Astrocyte (in vitro differentiated cells and primary cell): ENCODE measurements at regions not wholly inside any gene's neighbourhood (a gene's known extent, or its start where the extent isn't known, plus 50 kb on each side); places are given as distances from the start of the nearest gene placed in this dataset.

ENCODE experiments used
- DNase-seq: peaks from one replicate; pipeline ENCODE4 v3.0.0-alpha.2; 2010; ENCODE audit warnings: low read depth
- FAIRE-seq: peaks from 2 replicates; lab custom pipeline; 2011; peaks lifted over from hg19 to GRCh38; lab: Jason Lieb, UNC
- H2AFZ ChIP-seq: 2 replicates; pipeline ENCODE4 v1.6.0; 2012; ENCODE audit warnings: low read depth, low read length, inconsistent platforms
- H3K27ac ChIP-seq: 2 replicates; pipeline ENCODE4 v1.5.1; 2011; ENCODE audit warnings: low read depth, low read length, inconsistent platforms
- H3K27me3 ChIP-seq: 2 replicates; pipeline ENCODE4 v1.6.0; 2011; ENCODE audit warnings: low read length, inconsistent platforms; ENCODE audit not compliant: insufficient read depth
- H3K36me3 ChIP-seq: 2 replicates; pipeline ENCODE4 v1.5.1; 2011; ENCODE audit warnings: low read length, inconsistent platforms; ENCODE audit not compliant: insufficient read depth
- H3K4me1 ChIP-seq: 2 replicates; pipeline ENCODE4 v1.5.1; 2011; ENCODE audit warnings: low read length, inconsistent platforms; ENCODE audit not compliant: insufficient read depth
- H3K4me2 ChIP-seq: 2 replicates; pipeline ENCODE4 v1.6.0; 2012; ENCODE audit warnings: low read length, inconsistent platforms
- H3K4me3 ChIP-seq: 2 replicates; pipeline ENCODE4 v1.5.1; 2011; ENCODE audit warnings: low read depth, mild to moderate bottlenecking, low read length, inconsistent platforms; ENCODE audit not compliant: insufficient read depth
- H3K79me2 ChIP-seq: 2 replicates; pipeline ENCODE4 v1.6.0; 2012; ENCODE audit warnings: mild to moderate bottlenecking, low read length, inconsistent platforms; ENCODE audit not compliant: insufficient read depth
- H3K9ac ChIP-seq: 2 replicates; pipeline ENCODE4 v1.6.0; 2012; ENCODE audit warnings: mild to moderate bottlenecking, low read length, inconsistent platforms
- H3K9me3 ChIP-seq: 2 replicates; pipeline ENCODE4 v1.5.1; 2012; ENCODE audit warnings: low read depth, mild to moderate bottlenecking, low read length, inconsistent platforms; ENCODE audit not compliant: insufficient read depth
- H4K20me1 ChIP-seq: 2 replicates; pipeline ENCODE4 v1.6.0; 2012; ENCODE audit warnings: low read length, inconsistent platforms; ENCODE audit not compliant: insufficient read depth
- H3K27ac Mint-ChIP-seq: one replicate; pipeline ENCODE4 v1.8.0; 2021; ENCODE audit warnings: mild to moderate bottlenecking, mixed read lengths; ENCODE audit not compliant: unreplicated experiment
- H3K27me3 Mint-ChIP-seq: one replicate; pipeline ENCODE4 v1.8.0; 2021; ENCODE audit warnings: low read depth, mixed read lengths; ENCODE audit not compliant: unreplicated experiment
- H3K36me3 Mint-ChIP-seq: one replicate; pipeline ENCODE4 v1.8.0; 2021; ENCODE audit warnings: low read depth, mixed read lengths; ENCODE audit not compliant: unreplicated experiment
- H3K4me1 Mint-ChIP-seq: one replicate; pipeline ENCODE4 v1.8.0; 2021; ENCODE audit warnings: low read depth, mixed read lengths; ENCODE audit not compliant: unreplicated experiment
- H3K4me3 Mint-ChIP-seq: one replicate; pipeline ENCODE4 v1.8.0; 2021; ENCODE audit warnings: mild to moderate bottlenecking, moderate library complexity, mixed read lengths; ENCODE audit not compliant: unreplicated experiment
- H3K9me3 Mint-ChIP-seq: one replicate; pipeline ENCODE4 v1.8.0; 2021; ENCODE audit warnings: mild to moderate bottlenecking, mixed read lengths; ENCODE audit not compliant: unreplicated experiment
- EZH2 ChIP-seq: IDR thresholded peaks from 2 replicates; pipeline ENCODE4 v1.6.1; 2012; ENCODE audit warnings: mild to moderate bottlenecking, low read length, inconsistent platforms; ENCODE audit not compliant: insufficient read depth
- TF ChIP-seq, protein P1 (sequence below): IDR thresholded peaks from 2 replicates; pipeline ENCODE4 v1.5.1; 2011; ENCODE audit warnings: low read depth, mild to moderate bottlenecking, inconsistent platforms, low read length, moderate library complexity; ENCODE audit not compliant: insufficient read depth

DNA sequence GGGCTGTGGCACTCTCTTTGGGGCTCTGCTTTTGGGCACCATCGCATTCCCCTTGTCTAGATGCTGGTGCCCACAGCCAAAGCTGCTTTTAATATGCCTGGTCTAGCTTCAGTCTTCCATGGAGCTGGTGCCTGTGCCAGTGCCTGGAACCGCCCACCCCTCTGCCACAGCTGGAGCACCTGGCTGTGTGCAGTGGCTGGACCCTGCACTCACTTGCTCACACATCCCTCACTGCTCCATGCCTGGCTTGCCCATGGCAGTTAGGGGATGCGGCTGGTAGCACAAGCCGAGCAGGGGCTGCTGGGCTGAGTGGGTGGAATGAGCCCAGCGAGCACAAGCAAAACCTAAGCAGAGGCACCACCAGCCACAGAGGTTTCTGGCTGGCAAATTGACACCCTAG lies 1145.9 kb upstream of the LRRTM3 start:
- Mint-ChIP-seq H3K36me3 (no peaks in the 10 kb centered on the region), H3K9me3 (no peaks in the 10 kb centered on the region), H3K4me1 (no peaks in the 10 kb centered on the region), H3K27me3 (no peaks in the 10 kb centered on the region), H3K4me3 (no peak overlapping the region), H3K27ac (no peak overlapping the region)
- Histone ChIP-seq H3K36me3 (no peaks in the 10 kb centered on the region), H3K27me3 (no peaks in the 10 kb centered on the region), H4K20me1 (no peaks in the 10 kb centered on the region), H2AFZ (no peak overlapping the region), H3K9ac (no peak overlapping the region), H3K4me3 (no peak overlapping the region), H3K4me2 (no peak overlapping the region), H3K27ac (no peak overlapping the region), H3K9me3 (no peaks in the 10 kb centered on the region), H3K79me2 (no peaks in the 10 kb centered on the region), H3K4me1 (no peaks in the 10 kb centered on the region)
- DNase-seq (no peak), FAIRE-seq (no peak)
- TF ChIP-seq, protein P1, sequence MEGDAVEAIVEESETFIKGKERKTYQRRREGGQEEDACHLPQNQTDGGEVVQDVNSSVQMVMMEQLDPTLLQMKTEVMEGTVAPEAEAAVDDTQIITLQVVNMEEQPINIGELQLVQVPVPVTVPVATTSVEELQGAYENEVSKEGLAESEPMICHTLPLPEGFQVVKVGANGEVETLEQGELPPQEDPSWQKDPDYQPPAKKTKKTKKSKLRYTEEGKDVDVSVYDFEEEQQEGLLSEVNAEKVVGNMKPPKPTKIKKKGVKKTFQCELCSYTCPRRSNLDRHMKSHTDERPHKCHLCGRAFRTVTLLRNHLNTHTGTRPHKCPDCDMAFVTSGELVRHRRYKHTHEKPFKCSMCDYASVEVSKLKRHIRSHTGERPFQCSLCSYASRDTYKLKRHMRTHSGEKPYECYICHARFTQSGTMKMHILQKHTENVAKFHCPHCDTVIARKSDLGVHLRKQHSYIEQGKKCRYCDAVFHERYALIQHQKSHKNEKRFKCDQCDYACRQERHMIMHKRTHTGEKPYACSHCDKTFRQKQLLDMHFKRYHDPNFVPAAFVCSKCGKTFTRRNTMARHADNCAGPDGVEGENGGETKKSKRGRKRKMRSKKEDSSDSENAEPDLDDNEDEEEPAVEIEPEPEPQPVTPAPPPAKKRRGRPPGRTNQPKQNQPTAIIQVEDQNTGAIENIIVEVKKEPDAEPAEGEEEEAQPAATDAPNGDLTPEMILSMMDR = no peak
- TF ChIP-seq EZH2 = no peak

DNA sequence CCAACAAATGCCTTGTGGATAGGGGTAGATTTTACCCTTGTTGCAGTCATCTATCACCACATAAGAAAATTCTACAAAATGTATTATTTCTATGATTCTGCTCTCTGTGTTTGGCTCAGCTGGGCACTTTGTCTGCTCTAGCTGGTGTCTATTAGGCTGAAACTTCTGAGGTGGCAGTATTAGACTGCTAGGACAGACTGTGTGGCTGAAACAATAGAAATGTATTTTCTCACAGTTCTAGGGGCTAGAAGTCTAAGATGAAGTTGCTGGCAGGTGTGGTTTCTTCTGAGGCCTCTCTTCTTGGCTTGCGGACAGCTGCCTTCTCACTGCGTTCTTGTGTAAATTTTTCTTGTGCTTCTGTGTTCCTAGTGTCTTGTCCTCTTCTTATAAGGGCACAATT lies 1139.6 kb upstream of the LRRTM3 start:
- H3K4me3 Mint-ChIP-seq = no peak overlapping the region
- Histone ChIP-seq H3K4me3 (no peak overlapping the region), H3K79me2 (no peaks in the 10 kb centered on the region), H3K9ac (no peak overlapping the region), H3K4me1 (no peaks in the 10 kb centered on the region), H2AFZ (no peak overlapping the region), H3K9me3 (no peaks in the 10 kb centered on the region), H3K27ac (no peak overlapping the region), H3K27me3 (no peaks in the 10 kb centered on the region), H3K36me3 (no peaks in the 10 kb centered on the region), H4K20me1 (no peaks in the 10 kb centered on the region), H3K4me2 (no peak overlapping the region)
- H3K4me1 Mint-ChIP-seq = no peaks in the 10 kb centered on the region
- DNase-seq (no peak), FAIRE-seq (no peak)
- H3K9me3 Mint-ChIP-seq = no peaks in the 10 kb centered on the region
- H3K36me3 Mint-ChIP-seq = no peaks in the 10 kb centered on the region
- no peaks in the 10 kb centered on the region for H3K27me3 Mint-ChIP-seq
- no peak overlapping the region for H3K27ac Mint-ChIP-seq
- TF ChIP-seq, protein P1 = no peak
- TF ChIP-seq EZH2 = no peak

DNA sequence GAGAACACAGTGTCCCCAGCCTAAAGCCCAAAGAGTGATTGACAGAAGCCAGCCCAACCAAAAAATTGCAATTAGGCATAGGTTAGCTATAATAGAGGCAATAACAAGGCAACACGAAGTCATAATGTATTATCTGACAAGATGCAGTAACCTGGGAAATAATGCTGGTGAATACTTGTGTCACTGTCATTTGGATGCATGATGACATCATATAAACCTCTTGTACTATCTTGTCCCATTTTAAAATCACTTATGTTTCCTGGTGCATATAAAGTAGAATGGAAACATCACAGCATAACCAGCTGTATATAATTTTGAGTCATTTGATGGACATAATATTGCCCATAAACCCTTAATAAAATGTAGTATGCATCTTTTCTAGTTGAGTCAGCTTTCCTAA lies 1138.3 kb upstream of the LRRTM3 start:
- DNase-seq (no peak), FAIRE-seq (no peak)
- Histone ChIP-seq H3K4me2 (no peak overlapping the region), H3K27ac (no peak overlapping the region), H3K4me3 (no peak overlapping the region), H3K27me3 (no peaks in the 10 kb centered on the region), H3K79me2 (no peaks in the 10 kb centered on the region), H3K9ac (no peak overlapping the region), H3K4me1 (no peaks in the 10 kb centered on the region), H2AFZ (no peak overlapping the region), H4K20me1 (no peaks in the 10 kb centered on the region), H3K36me3 (no peaks in the 10 kb centered on the region), H3K9me3 (no peaks in the 10 kb centered on the region)
- Mint-ChIP-seq H3K27ac (no peak overlapping the region), H3K4me1 (no peaks in the 10 kb centered on the region), H3K9me3 (no peaks in the 10 kb centered on the region), H3K36me3 (no peaks in the 10 kb centered on the region), H3K4me3 (no peak overlapping the region), H3K27me3 (no peaks in the 10 kb centered on the region)
- no peak for TF ChIP-seq EZH2
- TF ChIP-seq, protein P1 = no peak
